Astrocyte of the cerebellum (primary cell): ENCODE measurements at regions not wholly inside any gene's neighbourhood (a gene's known extent, or its start where the extent isn't known, plus 50 kb on each side); places are given as distances from the start of the nearest gene placed in this dataset.
"Not testable (repeated sequence)": the region's sequence is repeated elsewhere in the genome, so short reads cannot be mapped to it uniquely, and the experiment has no call there.

Experiments
- DNase-seq: peaks from one replicate; pipeline ENCODE4 v3.0.0-alpha.2; 2011; ENCODE audit warnings: low read depth
- H3K4me3 ChIP-seq: 2 replicates; pipeline ENCODE4 v1.5.1; 2011; ENCODE audit warnings: mild to moderate bottlenecking, low read depth, low read length, moderate library complexity
- in situ Hi-C: cut with HindIII; loops from 2 replicates; pipeline ENCODE4 v1.10.0; 2017; ENCODE audit warnings: low sequenced_read_pairs
- TF ChIP-seq, protein P1 (sequence below): IDR thresholded peaks from 2 replicates; pipeline ENCODE4 v1.5.1; 2012; ENCODE audit warnings: low read length, low read depth, moderate library complexity, mild to moderate bottlenecking; ENCODE audit errors: missing control alignments

DNA sequence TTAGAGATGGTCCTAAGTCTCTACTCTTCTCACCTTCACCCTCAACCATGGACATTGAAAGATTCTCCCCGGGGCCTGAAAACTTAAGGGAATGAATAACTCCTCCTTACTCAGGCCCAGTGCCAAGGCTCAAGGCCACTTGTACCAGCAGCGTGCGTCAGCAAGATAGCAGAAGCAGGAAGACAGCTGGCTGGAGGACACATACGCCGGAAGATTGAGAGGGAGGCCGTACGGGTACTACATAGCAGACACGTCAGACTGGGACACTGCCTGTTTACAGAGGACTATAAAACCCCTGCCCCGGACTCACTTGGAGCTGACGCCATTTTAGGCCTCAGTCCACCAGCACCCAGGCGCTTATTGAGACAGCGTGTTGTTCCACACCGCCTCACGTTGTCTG lies 75.8 kb upstream of the MED13 start:
- no peak overlapping the region for H3K4me3 ChIP-seq
- TF ChIP-seq, protein P1, sequence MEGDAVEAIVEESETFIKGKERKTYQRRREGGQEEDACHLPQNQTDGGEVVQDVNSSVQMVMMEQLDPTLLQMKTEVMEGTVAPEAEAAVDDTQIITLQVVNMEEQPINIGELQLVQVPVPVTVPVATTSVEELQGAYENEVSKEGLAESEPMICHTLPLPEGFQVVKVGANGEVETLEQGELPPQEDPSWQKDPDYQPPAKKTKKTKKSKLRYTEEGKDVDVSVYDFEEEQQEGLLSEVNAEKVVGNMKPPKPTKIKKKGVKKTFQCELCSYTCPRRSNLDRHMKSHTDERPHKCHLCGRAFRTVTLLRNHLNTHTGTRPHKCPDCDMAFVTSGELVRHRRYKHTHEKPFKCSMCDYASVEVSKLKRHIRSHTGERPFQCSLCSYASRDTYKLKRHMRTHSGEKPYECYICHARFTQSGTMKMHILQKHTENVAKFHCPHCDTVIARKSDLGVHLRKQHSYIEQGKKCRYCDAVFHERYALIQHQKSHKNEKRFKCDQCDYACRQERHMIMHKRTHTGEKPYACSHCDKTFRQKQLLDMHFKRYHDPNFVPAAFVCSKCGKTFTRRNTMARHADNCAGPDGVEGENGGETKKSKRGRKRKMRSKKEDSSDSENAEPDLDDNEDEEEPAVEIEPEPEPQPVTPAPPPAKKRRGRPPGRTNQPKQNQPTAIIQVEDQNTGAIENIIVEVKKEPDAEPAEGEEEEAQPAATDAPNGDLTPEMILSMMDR, result no peak
- DNase-seq, result no peak
- in situ Hi-C loops, result no loop called here

GRCh38 chr17:62140376-62140775 lies 75.3 kb upstream of the MED13 start:
- in situ Hi-C loops, result no loop called here

DNA sequence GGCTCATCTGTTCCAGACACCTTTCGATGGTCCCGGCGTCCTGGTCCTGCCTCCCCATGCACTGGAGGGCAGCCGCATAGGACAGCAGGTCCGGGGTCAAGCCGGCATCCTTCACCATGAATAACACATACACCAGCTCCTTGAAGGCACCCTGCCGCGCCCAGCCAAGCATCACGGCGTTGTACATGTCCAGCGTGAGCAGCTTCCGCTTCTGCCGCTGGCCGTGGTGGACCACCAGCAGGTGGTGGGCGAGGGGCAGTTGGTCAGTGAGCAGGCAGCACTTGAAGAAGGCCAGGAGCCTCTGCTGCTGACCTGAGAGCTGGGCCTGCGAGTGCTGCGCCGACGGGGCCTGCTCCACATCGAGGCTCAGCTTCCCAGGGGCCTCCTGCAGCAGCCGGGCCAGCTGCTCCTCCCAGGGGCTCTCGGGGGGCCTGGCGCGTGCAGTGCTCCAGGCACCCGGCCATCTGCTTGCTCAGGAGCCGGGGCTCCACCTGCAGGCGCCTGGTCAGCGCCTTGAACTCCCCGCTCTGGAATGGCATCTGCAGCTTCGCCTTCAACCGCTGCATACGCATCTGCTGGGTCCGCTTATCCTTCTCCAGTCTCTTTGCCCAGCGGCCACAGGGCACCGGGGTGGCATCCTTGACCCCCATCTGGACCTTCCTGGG lies 74.7 kb upstream of the MED13 start:
- in situ Hi-C loops, H3K4me3 ChIP-seq, DNase-seq: not testable (repeated sequence)

More at GRCh38 chr17:62140376-62140775, 75.3 kb upstream of the MED13 start:
- no peak overlapping the region for H3K4me3 ChIP-seq
- no peak for DNase-seq
- TF ChIP-seq, protein P1, result no peak

DNA sequence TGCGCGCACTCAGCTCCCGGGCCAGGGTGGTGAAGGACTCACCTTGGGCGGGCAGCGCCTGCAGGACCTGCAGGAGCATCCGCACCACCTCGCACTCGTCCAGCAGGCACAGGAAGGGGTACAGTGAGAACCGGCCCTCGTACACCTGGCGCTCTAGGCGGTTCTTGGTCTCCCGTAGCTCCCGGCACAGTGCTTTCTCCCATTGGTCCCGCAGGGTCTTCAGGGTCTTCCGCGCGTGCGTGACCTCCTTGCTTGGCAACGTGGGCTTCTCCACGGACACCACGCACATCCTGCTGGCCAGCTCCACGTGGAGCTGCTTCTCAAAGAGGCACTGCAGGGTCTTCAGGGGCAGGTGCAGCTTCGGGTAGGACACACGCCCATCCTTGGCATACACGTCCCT lies 74.1 kb upstream of the MED13 start:
- no peak overlapping the region for H3K4me3 ChIP-seq
- DNase-seq, result no peak
- in situ Hi-C loops, result no loop called here
- TF ChIP-seq, protein P1, result no peak

DNA sequence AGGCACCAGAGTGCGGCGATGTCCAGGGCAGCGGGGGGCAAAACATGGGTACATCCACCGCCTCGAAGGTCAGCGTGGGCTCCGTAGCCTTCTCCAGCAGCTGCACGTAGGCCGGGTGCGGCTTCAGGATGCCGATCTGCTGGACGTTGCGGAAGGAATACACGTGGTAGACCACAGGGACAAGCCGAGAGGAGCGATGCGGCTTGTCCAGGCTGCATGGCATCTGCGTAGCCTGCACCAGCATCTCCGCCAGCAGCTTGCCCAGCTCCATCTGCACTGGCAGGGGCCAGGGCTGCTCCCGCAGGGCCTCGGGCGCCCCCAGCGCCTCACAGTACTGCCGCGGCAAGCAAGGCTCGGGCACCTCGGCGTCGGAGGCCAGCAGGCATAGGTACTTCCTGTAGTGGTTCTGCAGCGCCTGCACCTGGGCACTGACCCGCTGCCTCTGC lies 73.6 kb upstream of the MED13 start:
- DNase-seq, in situ Hi-C loops: not testable (repeated sequence)
- H3K4me3 ChIP-seq, result peak overlapping the region; percentile 18

DNA sequence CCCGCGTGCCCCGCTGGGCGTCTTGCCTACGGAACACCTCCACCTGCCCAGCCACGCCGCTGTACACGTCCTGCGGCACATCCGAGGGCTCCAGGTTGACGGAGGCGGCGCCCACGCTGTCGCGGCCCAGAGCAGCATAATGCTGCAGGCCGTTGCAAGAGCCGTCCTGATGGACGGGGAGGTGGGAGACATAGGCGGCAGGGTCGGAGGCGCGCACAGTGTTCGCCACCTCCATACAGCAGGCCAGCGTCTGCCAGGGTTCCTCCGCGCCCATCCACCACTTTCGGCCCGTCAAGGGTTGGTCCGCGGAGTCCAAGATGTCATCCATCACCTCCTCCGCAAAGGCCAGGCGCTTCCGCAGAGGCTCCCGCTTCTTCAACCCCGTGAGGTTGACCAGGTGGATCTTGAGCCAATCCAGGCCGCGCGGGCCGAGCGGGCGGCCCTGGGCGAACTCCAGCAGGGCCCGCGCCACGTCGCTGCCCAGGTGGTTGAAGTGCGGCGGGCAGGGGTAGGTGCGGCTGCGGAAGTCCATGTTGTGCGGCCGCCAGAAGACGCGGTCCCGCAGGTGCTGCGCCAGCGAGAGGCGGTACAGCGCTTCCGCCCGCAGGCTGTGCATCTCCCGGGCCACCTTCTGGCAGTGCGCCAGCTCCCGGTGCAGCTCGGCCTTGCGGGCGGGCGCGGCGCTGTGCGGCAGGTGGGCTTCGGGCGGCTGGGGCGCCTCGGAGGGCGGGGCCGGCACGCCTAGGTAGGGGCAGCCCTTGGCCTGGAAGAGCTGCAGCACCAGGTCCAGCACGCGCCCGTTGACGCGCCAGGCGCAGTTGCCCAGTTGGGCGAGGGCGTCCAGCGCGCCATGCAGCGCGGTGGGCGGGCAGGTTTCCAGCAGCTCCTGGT lies 72.9 kb upstream of the MED13 start:
- in situ Hi-C loops, DNase-seq: not testable (repeated sequence)
- peak overlapping the region; percentile 18 for H3K4me3 ChIP-seq

DNA sequence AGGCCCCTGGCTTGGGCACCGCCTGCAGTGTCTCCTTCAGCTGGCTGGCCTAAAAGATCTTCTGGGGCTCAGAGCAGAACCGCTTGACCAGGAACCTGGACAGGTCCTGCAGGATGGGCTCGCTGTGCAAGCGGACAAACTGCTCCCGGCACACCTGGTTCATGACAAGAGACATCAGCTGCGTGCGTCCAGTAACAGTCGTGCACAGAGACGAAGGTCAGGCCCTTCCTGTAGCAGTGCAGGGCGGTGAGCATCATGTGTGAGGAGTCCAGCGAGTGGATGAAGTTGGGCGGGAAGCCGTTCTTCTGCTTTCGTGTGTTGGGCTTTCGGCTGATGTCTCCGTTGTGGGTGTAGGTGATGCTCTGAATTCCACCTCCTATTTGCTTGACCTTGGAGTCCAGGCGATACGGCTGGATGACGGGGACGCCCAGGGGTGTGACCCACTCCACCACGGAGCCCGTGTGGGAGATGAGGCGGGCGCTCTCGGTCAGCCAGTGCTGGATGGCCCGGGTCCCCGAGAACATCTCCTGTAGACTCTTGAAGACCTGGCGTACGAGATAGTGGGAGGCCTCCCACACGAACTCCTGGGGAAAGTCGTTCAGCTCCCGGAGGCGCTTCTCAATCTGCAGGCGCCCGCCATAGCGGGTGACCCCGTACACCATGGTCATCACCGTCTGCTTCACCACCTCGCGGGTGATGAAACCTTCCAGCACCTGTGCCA lies 72.1 kb upstream of the MED13 start:
- H3K4me3 ChIP-seq, in situ Hi-C loops, DNase-seq: not testable (repeated sequence)

- no peak for DNase-seq
- TF ChIP-seq, protein P1, result no peak
- H3K4me3 ChIP-seq, result no peak overlapping the region
- in situ Hi-C loops, result no loop called here
Observed at GRCh38 chr17:62135742-62136141, 70.7 kb upstream of the MED13 start.

- in situ Hi-C loops, DNase-seq, H3K4me3 ChIP-seq: not testable (repeated sequence)
Observed at GRCh38 chr17:62135096-62135495, 70.0 kb upstream of the MED13 start.
